HEK293 (cell line): ENCODE measurements at regions not wholly inside any gene's neighbourhood (a gene's known extent, or its start where the extent isn't known, plus 50 kb on each side); places are given as distances from the start of the nearest gene placed in this dataset.

ENCODE experiments used
- CTCF ChIA-PET: fragments of 350-600 bp; formaldehyde crosslinking; extraction: SDS; loops from one replicate; lab custom pipeline; 2021; ENCODE audit warnings: antibody characterized with exemption; lab: Yijun Ruan, JAX
- POLR2A ChIA-PET: fragments of 300-600 bp; formaldehyde crosslinking; extraction: SDS; loops from one replicate; lab custom pipeline; 2020; ENCODE audit warnings: antibody characterized with exemption, inconsistent platforms; lab: Yijun Ruan, JAX
- H3K27ac ChIP-seq: fragments of 200-500 bp; sonication (Bioruptor generic); 2 replicates; pipeline ENCODE4 v1.5.1; 2014; ENCODE audit warnings: low read depth, low read length, control low read depth, inconsistent platforms; ENCODE audit errors: extremely low read depth
- H3K36me3 ChIP-seq, 2 experiments: fragments of 200-500 bp in 1 of 2; sonication (Bioruptor generic) in 1 of 2; 1 replicate in 1 of 2; 2 replicates in 1 of 2; pipeline ENCODE4 v1.5.1; 2014 to 2017; ENCODE audit warnings: inconsistent platforms in 2 of 2, low read length in 2 of 2; ENCODE audit not compliant: control insufficient read depth in 2 of 2, insufficient read depth in 1 of 2
- H3K4me1 ChIP-seq: fragments of 200-500 bp; sonication (Bioruptor generic); 2 replicates; pipeline ENCODE4 v1.5.1; 2014; ENCODE audit warnings: mild to moderate bottlenecking, low read length, inconsistent platforms; ENCODE audit not compliant: control insufficient read depth, insufficient read depth
- H3K4me3 ChIP-seq: 2 replicates; pipeline ENCODE4 v1.5.1; 2011; ENCODE audit warnings: low read depth, mild to moderate bottlenecking, control low read depth, low read length, moderate library complexity
- H3K9me3 ChIP-seq: fragments of 200-500 bp; sonication (Bioruptor generic); 2 replicates; pipeline ENCODE4 v1.5.1; 2014; ENCODE audit warnings: low read depth, low read length, inconsistent platforms; ENCODE audit not compliant: control insufficient read depth, insufficient read depth
- HOXA7 ChIP-seq: sonication (generic); formaldehyde crosslinking; IDR thresholded peaks from 2 replicates; pipeline ENCODE4 v1.8.1; 2022; ENCODE audit warnings: missing genetic modification reagents, borderline replicate concordance
- RBAK ChIP-seq: fragments of 450-650 bp; formaldehyde crosslinking; IDR thresholded peaks from 2 replicates; pipeline ENCODE4 v1.5.1; 2016; ENCODE audit warnings: missing biosample characterization, missing genetic modification characterization
- SETDB1 ChIP-seq: IDR thresholded peaks from one replicate; pipeline ENCODE4 v1.6.1; 2017; ENCODE audit warnings: mild to moderate bottlenecking, low read length, moderate library complexity, mixed read lengths; ENCODE audit not compliant: insufficient read length
- TCF7L2 ChIP-seq: IDR thresholded peaks from 2 replicates; pipeline ENCODE4 v1.6.1; 2011; ENCODE audit warnings: low read depth, mild to moderate bottlenecking, inconsistent platforms, low read length, moderate library complexity, borderline replicate concordance
- YY1 ChIP-seq: fragments of 450-650 bp; formaldehyde crosslinking; IDR thresholded peaks from 2 replicates; pipeline ENCODE4 v1.5.1; 2018; ENCODE audit warnings: missing biosample characterization, missing genetic modification characterization
- ZBTB10 ChIP-seq: fragments of 450-650 bp; formaldehyde crosslinking; IDR thresholded peaks from 2 replicates; pipeline ENCODE4 v1.5.1; 2016; ENCODE audit warnings: missing biosample characterization, missing genetic modification characterization
- ZNF112 ChIP-seq: fragments of 450-650 bp; formaldehyde crosslinking; IDR thresholded peaks from 2 replicates; pipeline ENCODE4 v1.5.0; 2017; ENCODE audit warnings: missing biosample characterization, missing genetic modification characterization
- ZNF174 ChIP-seq: fragments of 450-650 bp; formaldehyde crosslinking; IDR thresholded peaks from 2 replicates; pipeline ENCODE4 v1.5.0; 2017; ENCODE audit warnings: missing biosample characterization, mild to moderate bottlenecking, missing genetic modification characterization
- ZNF202 ChIP-seq: fragments of 450-650 bp; formaldehyde crosslinking; IDR thresholded peaks from 2 replicates; pipeline ENCODE4 v1.5.1; 2016; ENCODE audit warnings: missing biosample characterization, missing genetic modification characterization, borderline replicate concordance
- ZNF366 ChIP-seq: fragments of 450-650 bp; formaldehyde crosslinking; conservative IDR thresholded peaks from 2 replicates; pipeline ENCODE4 v1.5.1; 2016; ENCODE audit warnings: missing biosample characterization, missing genetic modification characterization
- ZNF571 ChIP-seq: fragments of 450-650 bp; formaldehyde crosslinking; IDR thresholded peaks from 2 replicates; pipeline ENCODE4 v1.5.0; 2017; ENCODE audit warnings: missing biosample characterization, missing genetic modification characterization
- ZNF623 ChIP-seq: fragments of 450-650 bp; formaldehyde crosslinking; IDR thresholded peaks from 2 replicates; pipeline ENCODE4 v1.5.1; 2016; ENCODE audit warnings: missing biosample characterization, missing genetic modification characterization
- ZNF677 ChIP-seq: fragments of 450-650 bp; IDR thresholded peaks from 2 replicates; pipeline ENCODE4 v1.5.0; 2018; ENCODE audit warnings: missing biosample characterization, mild to moderate bottlenecking, missing genetic modification characterization, moderate library complexity
- ZNF707 ChIP-seq: fragments of 450-650 bp; formaldehyde crosslinking; IDR thresholded peaks from 2 replicates; pipeline ENCODE4 v1.5.1; 2016; ENCODE audit warnings: missing biosample characterization, missing genetic modification characterization
- ZNF785 ChIP-seq: fragments of 450-650 bp; formaldehyde crosslinking; IDR thresholded peaks from 2 replicates; pipeline ENCODE4 v1.5.1; 2016; ENCODE audit warnings: missing biosample characterization, missing genetic modification characterization
- ZNF843 ChIP-seq: fragments of 450-650 bp; formaldehyde crosslinking; IDR thresholded peaks from 2 replicates; pipeline ENCODE4 v1.5.1; 2016; ENCODE audit warnings: missing biosample characterization, missing genetic modification characterization
- ZSCAN23 ChIP-seq: fragments of 450-650 bp; formaldehyde crosslinking; IDR thresholded peaks from 2 replicates; pipeline ENCODE4 v1.5.1; 2016; ENCODE audit warnings: missing biosample characterization, missing genetic modification characterization
- TF ChIP-seq, protein P1 (sequence below): fragments of 450-650 bp; formaldehyde crosslinking; IDR thresholded peaks from 2 replicates; pipeline ENCODE4 v1.5.1; 2016; ENCODE audit warnings: missing biosample characterization, missing genetic modification characterization
- TF ChIP-seq, protein P2 (sequence below): fragments of 450-650 bp; formaldehyde crosslinking; IDR thresholded peaks from 2 replicates; pipeline ENCODE4 v1.5.1; 2016; ENCODE audit warnings: missing biosample characterization, missing genetic modification characterization

GRCh38 chr5:51732304-51732703 is 349.1 kb downstream of the ISL1 start:
- TF ChIP-seq YY1 (tag by site-specific recombination): no peak
- TF ChIP-seq, protein P1, sequence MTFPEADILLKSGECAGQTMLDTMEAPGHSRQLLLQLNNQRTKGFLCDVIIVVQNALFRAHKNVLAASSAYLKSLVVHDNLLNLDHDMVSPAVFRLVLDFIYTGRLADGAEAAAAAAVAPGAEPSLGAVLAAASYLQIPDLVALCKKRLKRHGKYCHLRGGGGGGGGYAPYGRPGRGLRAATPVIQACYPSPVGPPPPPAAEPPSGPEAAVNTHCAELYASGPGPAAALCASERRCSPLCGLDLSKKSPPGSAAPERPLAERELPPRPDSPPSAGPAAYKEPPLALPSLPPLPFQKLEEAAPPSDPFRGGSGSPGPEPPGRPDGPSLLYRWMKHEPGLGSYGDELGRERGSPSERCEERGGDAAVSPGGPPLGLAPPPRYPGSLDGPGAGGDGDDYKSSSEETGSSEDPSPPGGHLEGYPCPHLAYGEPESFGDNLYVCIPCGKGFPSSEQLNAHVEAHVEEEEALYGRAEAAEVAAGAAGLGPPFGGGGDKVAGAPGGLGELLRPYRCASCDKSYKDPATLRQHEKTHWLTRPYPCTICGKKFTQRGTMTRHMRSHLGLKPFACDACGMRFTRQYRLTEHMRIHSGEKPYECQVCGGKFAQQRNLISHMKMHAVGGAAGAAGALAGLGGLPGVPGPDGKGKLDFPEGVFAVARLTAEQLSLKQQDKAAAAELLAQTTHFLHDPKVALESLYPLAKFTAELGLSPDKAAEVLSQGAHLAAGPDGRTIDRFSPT (tag by site-specific recombination): no peak
- TF ChIP-seq ZNF623 (tag by site-specific recombination): no peak
- TF ChIP-seq ZNF202 (tag by site-specific recombination): no peak
- no peak for TF ChIP-seq ZNF677 (tag by site-specific recombination)
- TF ChIP-seq ZNF707 (tag by site-specific recombination): no peak
- no peak for TF ChIP-seq ZNF785 (tag by site-specific recombination)
- TF ChIP-seq ZNF112 (tag by site-specific recombination): no peak
- no peak for TF ChIP-seq ZNF174 (tag by site-specific recombination)
- Histone ChIP-seq H3K4me3 (no peak overlapping the region), H3K4me1 (no peaks in the 10 kb centered on the region), H3K27ac (no peak overlapping the region), H3K36me3 (no peaks in the 10 kb centered on the region), H3K9me3 (no peaks in the 10 kb centered on the region)
- ChIA-PET CTCF (no interaction called here), POLR2A (no interaction called here)

- H3K9me3 ChIP-seq: no peaks in the 10 kb centered on the region
- POLR2A ChIA-PET: no interaction called here
- CTCF ChIA-PET: no interaction called here
- H3K4me1 ChIP-seq: no peaks in the 10 kb centered on the region
- H3K27ac ChIP-seq: no peak overlapping the region
- TF ChIP-seq ZNF366 (tag by site-specific recombination): no peak
- no peak for TF ChIP-seq ZSCAN23 (tag by site-specific recombination)
- TF ChIP-seq ZNF707 (tag by site-specific recombination): no peak
- TF ChIP-seq RBAK (tag by site-specific recombination): no peak
- TF ChIP-seq ZNF571 (tag by site-specific recombination): no peak
- TF ChIP-seq, protein P2, sequence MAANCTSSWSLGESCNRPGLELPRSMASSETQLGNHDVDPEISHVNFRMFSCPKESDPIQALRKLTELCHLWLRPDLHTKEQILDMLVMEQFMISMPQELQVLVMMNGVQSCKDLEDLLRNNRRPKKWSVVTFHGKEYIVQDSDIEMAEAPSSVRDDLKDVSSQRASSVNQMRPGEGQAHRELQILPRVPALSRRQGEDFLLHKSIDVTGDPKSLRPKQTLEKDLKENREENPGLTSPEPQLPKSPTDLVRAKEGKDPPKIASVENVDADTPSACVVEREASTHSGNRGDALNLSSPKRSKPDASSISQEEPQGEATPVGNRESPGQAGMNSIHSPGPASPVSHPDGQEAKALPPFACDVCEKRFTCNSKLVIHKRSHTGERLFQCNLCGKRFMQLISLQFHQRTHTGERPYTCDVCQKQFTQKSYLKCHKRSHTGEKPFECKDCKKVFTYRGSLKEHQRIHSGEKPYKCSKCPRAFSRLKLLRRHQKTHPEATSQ (tag by site-specific recombination): no peak
- TF ChIP-seq ZBTB10 (tag by site-specific recombination): no peak
- no peak for TF ChIP-seq ZNF843 (tag by site-specific recombination)
- no peak for TF ChIP-seq SETDB1
- no peak for TF ChIP-seq HOXA7 (CRISPR knock-in tag)
- TF ChIP-seq TCF7L2: no peak
- H3K36me3 ChIP-seq: no peaks in the 10 kb centered on the region
- H3K4me3 ChIP-seq: no peak overlapping the region
Measured at GRCh38 chr5:51734677-51735076, 351.4 kb downstream of the ISL1 start.
